GM23338 (cell line): ENCODE measurements at regions not wholly inside any gene's neighbourhood (a gene's known extent, or its start where the extent isn't known, plus 50 kb on each side); places are given as distances from the start of the nearest gene placed in this dataset.

Experiments used
- EZH2 ChIP-seq: fragments of 200-600 bp; sonication (generic); IDR thresholded peaks from one replicate; pipeline ENCODE4 v1.8.0; 2017; ENCODE audit warnings: antibody characterized with exemption, mild to moderate bottlenecking, low read depth; ENCODE audit not compliant: unreplicated experiment
- REST ChIP-seq: IDR thresholded peaks from one replicate; pipeline ENCODE4 v1.6.1; 2018; ENCODE audit warnings: antibody characterized with exemption; ENCODE audit not compliant: unreplicated experiment
- STAT1 ChIP-seq: IDR thresholded peaks from one replicate; pipeline ENCODE4 v1.6.1; 2016; ENCODE audit warnings: antibody characterized with exemption; ENCODE audit not compliant: unreplicated experiment
- TF ChIP-seq, protein P1 (sequence below): fragments of 250-450 bp; sonication (Bioruptor Pico); IDR thresholded peaks from 2 replicates; pipeline ENCODE4 v1.5.0; 2020; ENCODE audit warnings: mild to moderate bottlenecking, moderate library complexity
- TF ChIP-seq, protein P2 (sequence below), 2 experiments: fragments of 200-600 bp in 1 of 2; sonication (generic) in 1 of 2; conservative IDR thresholded peaks; 2 replicates each; pipeline versions ENCODE4 v1.5.1 to v1.6.1; 2016 to 2017; ENCODE audit warnings: antibody characterized with exemption in 2 of 2, low read depth in 2 of 2, mild to moderate bottlenecking in 2 of 2, moderate library complexity in 1 of 2

DNA sequence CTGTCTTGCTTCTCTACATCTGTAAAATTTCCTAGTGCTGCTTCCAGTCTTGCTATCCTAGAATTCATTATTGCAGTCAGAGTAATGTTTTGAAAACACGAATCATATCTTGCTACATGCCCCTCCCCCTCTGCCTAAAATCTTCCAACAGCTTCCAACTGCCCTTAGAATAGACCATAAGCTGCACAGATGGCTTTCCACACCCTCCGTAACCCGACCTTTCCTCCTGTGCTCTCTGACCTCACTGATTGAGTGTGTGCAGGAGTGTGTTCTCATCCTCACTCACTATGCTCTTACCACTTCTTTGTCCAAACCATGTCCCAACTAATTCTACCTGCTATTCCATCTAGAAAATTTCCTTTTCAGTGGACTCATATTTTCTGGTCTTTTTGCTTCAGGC is 121.2 kb upstream of the ANKRD1 start (continued):
- TF ChIP-seq, protein P1, sequence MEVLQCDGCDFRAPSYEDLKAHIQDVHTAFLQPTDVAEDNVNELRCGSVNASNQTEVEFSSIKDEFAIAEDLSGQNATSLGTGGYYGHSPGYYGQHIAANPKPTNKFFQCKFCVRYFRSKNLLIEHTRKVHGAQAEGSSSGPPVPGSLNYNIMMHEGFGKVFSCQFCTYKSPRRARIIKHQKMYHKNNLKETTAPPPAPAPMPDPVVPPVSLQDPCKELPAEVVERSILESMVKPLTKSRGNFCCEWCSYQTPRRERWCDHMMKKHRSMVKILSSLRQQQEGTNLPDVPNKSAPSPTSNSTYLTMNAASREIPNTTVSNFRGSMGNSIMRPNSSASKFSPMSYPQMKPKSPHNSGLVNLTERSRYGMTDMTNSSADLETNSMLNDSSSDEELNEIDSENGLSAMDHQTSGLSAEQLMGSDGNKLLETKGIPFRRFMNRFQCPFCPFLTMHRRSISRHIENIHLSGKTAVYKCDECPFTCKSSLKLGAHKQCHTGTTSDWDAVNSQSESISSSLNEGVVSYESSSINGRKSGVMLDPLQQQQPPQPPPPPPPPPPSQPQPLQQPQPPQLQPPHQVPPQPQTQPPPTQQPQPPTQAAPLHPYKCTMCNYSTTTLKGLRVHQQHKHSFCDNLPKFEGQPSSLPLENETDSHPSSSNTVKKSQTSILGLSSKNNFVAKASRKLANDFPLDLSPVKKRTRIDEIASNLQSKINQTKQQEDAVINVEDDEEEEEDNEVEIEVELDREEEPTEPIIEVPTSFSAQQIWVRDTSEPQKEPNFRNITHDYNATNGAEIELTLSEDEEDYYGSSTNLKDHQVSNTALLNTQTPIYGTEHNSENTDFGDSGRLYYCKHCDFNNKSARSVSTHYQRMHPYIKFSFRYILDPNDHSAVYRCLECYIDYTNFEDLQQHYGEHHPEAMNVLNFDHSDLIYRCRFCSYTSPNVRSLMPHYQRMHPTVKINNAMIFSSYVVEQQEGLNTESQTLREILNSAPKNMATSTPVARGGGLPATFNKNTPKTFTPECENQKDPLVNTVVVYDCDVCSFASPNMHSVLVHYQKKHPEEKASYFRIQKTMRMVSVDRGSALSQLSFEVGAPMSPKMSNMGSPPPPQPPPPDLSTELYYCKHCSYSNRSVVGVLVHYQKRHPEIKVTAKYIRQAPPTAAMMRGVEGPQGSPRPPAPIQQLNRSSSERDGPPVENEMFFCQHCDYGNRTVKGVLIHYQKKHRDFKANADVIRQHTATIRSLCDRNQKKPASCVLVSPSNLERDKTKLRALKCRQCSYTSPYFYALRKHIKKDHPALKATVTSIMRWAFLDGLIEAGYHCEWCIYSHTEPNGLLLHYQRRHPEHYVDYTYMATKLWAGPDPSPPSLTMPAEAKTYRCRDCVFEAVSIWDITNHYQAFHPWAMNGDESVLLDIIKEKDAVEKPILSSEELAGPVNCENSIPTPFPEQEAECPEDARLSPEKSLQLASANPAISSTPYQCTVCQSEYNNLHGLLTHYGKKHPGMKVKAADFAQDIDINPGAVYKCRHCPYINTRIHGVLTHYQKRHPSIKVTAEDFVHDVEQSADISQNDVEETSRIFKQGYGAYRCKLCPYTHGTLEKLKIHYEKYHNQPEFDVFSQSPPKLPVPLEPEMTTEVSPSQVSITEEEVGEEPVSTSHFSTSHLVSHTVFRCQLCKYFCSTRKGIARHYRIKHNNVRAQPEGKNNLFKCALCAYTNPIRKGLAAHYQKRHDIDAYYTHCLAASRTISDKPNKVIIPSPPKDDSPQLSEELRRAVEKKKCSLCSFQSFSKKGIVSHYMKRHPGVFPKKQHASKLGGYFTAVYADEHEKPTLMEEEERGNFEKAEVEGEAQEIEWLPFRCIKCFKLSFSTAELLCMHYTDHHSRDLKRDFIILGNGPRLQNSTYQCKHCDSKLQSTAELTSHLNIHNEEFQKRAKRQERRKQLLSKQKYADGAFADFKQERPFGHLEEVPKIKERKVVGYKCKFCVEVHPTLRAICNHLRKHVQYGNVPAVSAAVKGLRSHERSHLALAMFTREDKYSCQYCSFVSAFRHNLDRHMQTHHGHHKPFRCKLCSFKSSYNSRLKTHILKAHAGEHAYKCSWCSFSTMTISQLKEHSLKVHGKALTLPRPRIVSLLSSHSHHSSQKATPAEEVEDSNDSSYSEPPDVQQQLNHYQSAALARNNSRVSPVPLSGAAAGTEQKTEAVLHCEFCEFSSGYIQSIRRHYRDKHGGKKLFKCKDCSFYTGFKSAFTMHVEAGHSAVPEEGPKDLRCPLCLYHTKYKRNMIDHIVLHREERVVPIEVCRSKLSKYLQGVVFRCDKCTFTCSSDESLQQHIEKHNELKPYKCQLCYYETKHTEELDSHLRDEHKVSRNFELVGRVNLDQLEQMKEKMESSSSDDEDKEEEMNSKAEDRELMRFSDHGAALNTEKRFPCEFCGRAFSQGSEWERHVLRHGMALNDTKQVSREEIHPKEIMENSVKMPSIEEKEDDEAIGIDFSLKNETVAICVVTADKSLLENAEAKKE (CRISPR knock-in tag), result no peak
- TF ChIP-seq, protein P2, sequence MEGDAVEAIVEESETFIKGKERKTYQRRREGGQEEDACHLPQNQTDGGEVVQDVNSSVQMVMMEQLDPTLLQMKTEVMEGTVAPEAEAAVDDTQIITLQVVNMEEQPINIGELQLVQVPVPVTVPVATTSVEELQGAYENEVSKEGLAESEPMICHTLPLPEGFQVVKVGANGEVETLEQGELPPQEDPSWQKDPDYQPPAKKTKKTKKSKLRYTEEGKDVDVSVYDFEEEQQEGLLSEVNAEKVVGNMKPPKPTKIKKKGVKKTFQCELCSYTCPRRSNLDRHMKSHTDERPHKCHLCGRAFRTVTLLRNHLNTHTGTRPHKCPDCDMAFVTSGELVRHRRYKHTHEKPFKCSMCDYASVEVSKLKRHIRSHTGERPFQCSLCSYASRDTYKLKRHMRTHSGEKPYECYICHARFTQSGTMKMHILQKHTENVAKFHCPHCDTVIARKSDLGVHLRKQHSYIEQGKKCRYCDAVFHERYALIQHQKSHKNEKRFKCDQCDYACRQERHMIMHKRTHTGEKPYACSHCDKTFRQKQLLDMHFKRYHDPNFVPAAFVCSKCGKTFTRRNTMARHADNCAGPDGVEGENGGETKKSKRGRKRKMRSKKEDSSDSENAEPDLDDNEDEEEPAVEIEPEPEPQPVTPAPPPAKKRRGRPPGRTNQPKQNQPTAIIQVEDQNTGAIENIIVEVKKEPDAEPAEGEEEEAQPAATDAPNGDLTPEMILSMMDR (conservative IDR thresholded peaks at IDR 0.05; ENCODE audit: low read depth in 2 of 2), result no peak
- TF ChIP-seq STAT1 (no peak), REST (no peak), EZH2 (no peak)
